ENCODE measurements at regions not wholly inside any gene's neighbourhood (a gene's known extent, or its start where the extent isn't known, plus 50 kb on each side); places are given as distances from the start of the nearest gene placed in this dataset.

GRCh38 chr1:194809215-194809614 lies 1622.8 kb upstream of the B3GALT2 start:
- in situ Hi-C loops (cut with MboI) = no loop called here
- H3K4me2 ChIP-seq (ENCODE audit: control insufficient read depth, insufficient read depth) = no peak overlapping the region

GRCh38 chr1:194807530-194808220 lies 1621.3 kb upstream of the B3GALT2 start:
- intact Hi-C loops (cut with micrococcal nuclease; ENCODE audit: unreplicated experiment) (no loop called here), in situ Hi-C loops (cut with MboI) (no loop called here)
- no peaks in the 10 kb centered on the region for H3K9me3 ChIP-seq (replicated peaks; ENCODE audit: control insufficient read depth, insufficient read depth, low read length)
- H3K27me3 ChIP-seq (replicated peaks in 1 of 2; ENCODE audit: control insufficient read depth in 2 of 2, insufficient read depth in 2 of 2, low read length in 1 of 2) = no peaks in the 10 kb centered on the region
- H3K79me2 ChIP-seq (ENCODE audit: control insufficient read depth, insufficient read depth, low read length) = no peaks in the 10 kb centered on the region
- no peak overlapping the region for H3K9ac ChIP-seq (ENCODE audit: control insufficient read depth, insufficient read depth, low read length)
- H3K27ac ChIP-seq (ENCODE audit: control insufficient read depth, insufficient read depth) = no peak overlapping the region
- no peak overlapping the region; the same call in 1 of the 2 replicates for H2AFZ ChIP-seq (ENCODE audit: control insufficient read depth, low read depth, low read length)
- H3K4me3 ChIP-seq = no peak overlapping the region
- POLR2A ChIA-PET = interaction anchor here (0.7 kb wide), 1 partner anchor 12 kb away, joined by 3 read pairs; no protein-coding TSS in a partner anchor
- peak; percentile 60 for ATAC-seq
- H4K20me1 ChIP-seq (ENCODE audit: control insufficient read depth, insufficient read depth) = no peaks in the 10 kb centered on the region
- no peak overlapping the region for H3K4me2 ChIP-seq (ENCODE audit: control insufficient read depth, insufficient read depth)
- no peaks in the 10 kb centered on the region for H3K36me3 ChIP-seq (ENCODE audit: control insufficient read depth in 2 of 2, insufficient read depth in 2 of 2, low read length in 1 of 2)
- FAIRE-seq = no peak
- WGBS (ENCODE audit: insufficient coverage, insufficient replicate concordance, low lambda C conversion rate, missing lambda C conversion rate) = 13% methylated on average over 1 of the region's 1 CpG
- DNase-seq (ENCODE audit: low read depth, low spot score) = no peak
- CTCF ChIA-PET = no interaction called here
- SMC1A ChIA-PET (ENCODE audit: uncharacterized antibody, unreplicated experiment) = interaction anchor here (1.0 to 2.4 kb wide), 2 partner anchors 12 to 20 kb away, joined by 4 to 6 read pairs; no protein-coding TSS in a partner anchor
- RAD21 ChIA-PET (ENCODE audit: unreplicated experiment) = no interaction called here
- H3K4me1 ChIP-seq (ENCODE audit: control insufficient read depth, insufficient read depth, low read length) = no peaks in the 10 kb centered on the region
- BruUV-seq (replicated peaks) = no TSS peak
- peak; percentile 80 for TF ChIP-seq RAD51 (IDR thresholded peaks at IDR 0.05)
- TF ChIP-seq DPF2 (IDR thresholded peaks at IDR 0.05) = peak; percentile 59; the same call in 1 of the 2 replicates
- no peak for TF ChIP-seq BRCA1 (IDR thresholded peaks at IDR 0.05; ENCODE audit: low read depth, low read length)
- no peak for TF ChIP-seq RFX5 (IDR thresholded peaks at IDR 0.05; ENCODE audit: low read depth, low read length)
- TF ChIP-seq E2F8 (IDR thresholded peaks at IDR 0.05; ENCODE audit: low read depth, partially characterized antibody) = no peak
- no peak for TF ChIP-seq ZSCAN29 (IDR thresholded peaks at IDR 0.05)
- TF ChIP-seq ZBED1 (IDR thresholded peaks at IDR 0.05; ENCODE audit: borderline replicate concordance) = no peak
- no peak for TF ChIP-seq YY1 (IDR thresholded peaks at IDR 0.05; ENCODE audit: low read depth, low read length)
- no peak for TF ChIP-seq TAF1 (IDR thresholded peaks at IDR 0.05; ENCODE audit: borderline replicate concordance, low read depth, low read length)
- TF ChIP-seq ETV6 (conservative IDR thresholded peaks at IDR 0.05 in 1 of 2, IDR thresholded peaks at IDR 0.05 in 1 of 2; ENCODE audit: borderline replicate concordance in 1 of 2, low read depth in 1 of 2) = no peak
- TF ChIP-seq SUPT20H (IDR thresholded peaks at IDR 0.05; ENCODE audit: borderline replicate concordance, control insufficient read depth, low read depth, low read length) = no peak

More at GRCh38 chr1:194809215-194809614, 1622.8 kb upstream of the B3GALT2 start:
- intact Hi-C loops (cut with micrococcal nuclease; ENCODE audit: unreplicated experiment) = no loop called here
- H3K9ac ChIP-seq (ENCODE audit: control insufficient read depth, insufficient read depth, low read length) = no peak overlapping the region
- H3K36me3 ChIP-seq (ENCODE audit: control insufficient read depth in 2 of 2, insufficient read depth in 2 of 2, low read length in 1 of 2) = no peaks in the 10 kb centered on the region
- no peak for DNase-seq (ENCODE audit: low read depth, low spot score)
- no peak overlapping the region for H2AFZ ChIP-seq (ENCODE audit: control insufficient read depth, low read depth, low read length)
- no peak overlapping the region for H3K4me3 ChIP-seq
- no peaks in the 10 kb centered on the region for H3K27me3 ChIP-seq (replicated peaks in 1 of 2; ENCODE audit: control insufficient read depth in 2 of 2, insufficient read depth in 2 of 2, low read length in 1 of 2)
- ChIA-PET SMC1A (ENCODE audit: uncharacterized antibody, unreplicated experiment) (interaction anchor here (1.7 kb wide), 2 partner anchors 14 to 21 kb away, joined by 9 to 14 read pairs; no protein-coding TSS in a partner anchor), RAD21 (ENCODE audit: unreplicated experiment) (interaction anchor here (1.5 kb wide), 1 partner anchor 567 kb away, joined by 5 read pairs; no protein-coding TSS in a partner anchor), POLR2A (no interaction called here), CTCF (interaction anchor here (1.2 kb wide), 1 partner anchor 44 kb away, joined by 3 read pairs; no protein-coding TSS in a partner anchor)
- no peaks in the 10 kb centered on the region for H4K20me1 ChIP-seq (ENCODE audit: control insufficient read depth, insufficient read depth)
- H3K27ac ChIP-seq (ENCODE audit: control insufficient read depth, insufficient read depth) = no peak overlapping the region
- H3K4me1 ChIP-seq (ENCODE audit: control insufficient read depth, insufficient read depth, low read length) = no peaks in the 10 kb centered on the region
- TF ChIP-seq PAX5 (IDR thresholded peaks at IDR 0.05; ENCODE audit: borderline replicate concordance, low read depth, low read length) = no peak
- TF ChIP-seq NFYA (IDR thresholded peaks at IDR 0.05; ENCODE audit: borderline replicate concordance, low read depth, low read length) = no peak
- TF ChIP-seq ZNF384 (IDR thresholded peaks at IDR 0.05; ENCODE audit: borderline replicate concordance, low read depth, low read length) = no peak
- BruUV-seq (replicated peaks) = no TSS peak
- H3K9me3 ChIP-seq (replicated peaks; ENCODE audit: control insufficient read depth, insufficient read depth, low read length) = no peaks in the 10 kb centered on the region
- FAIRE-seq = no peak
- WGBS (ENCODE audit: insufficient coverage, insufficient replicate concordance, low lambda C conversion rate, missing lambda C conversion rate) = 0% methylated on average over 3 of the region's 3 CpGs
- no peak for ATAC-seq
- no peaks in the 10 kb centered on the region for H3K79me2 ChIP-seq (ENCODE audit: control insufficient read depth, insufficient read depth, low read length)
